H9 (cell line): ENCODE measurements at regions not wholly inside any gene's neighbourhood (a gene's known extent, or its start where the extent isn't known, plus 50 kb on each side); places are given as distances from the start of the nearest gene placed in this dataset.
A peak's percentile ranks its signal among the peaks of the same experiment; 100 is the strongest.

Source experiments
- DNase-seq: peaks from one replicate; pipeline ENCODE4 v3.0.0-alpha.2; 2017
- H2AFZ ChIP-seq: one replicate; pipeline ENCODE4 v1.6.1; 2013; ENCODE audit warnings: mild to moderate bottlenecking, low read length, control low read depth, moderate library complexity
- H2AK5ac ChIP-seq: 2 replicates; pipeline ENCODE4 v1.6.1; 2013; ENCODE audit warnings: low read length, control low read depth, mixed read lengths; ENCODE audit not compliant: insufficient read length
- H2BK120ac ChIP-seq: one replicate; pipeline ENCODE4 v1.6.1; 2013; ENCODE audit warnings: low read depth, mild to moderate bottlenecking, low read length, control low read depth, inconsistent platforms; ENCODE audit not compliant: poor library complexity, severe bottlenecking
- H2BK12ac ChIP-seq: 2 replicates; pipeline ENCODE4 v1.6.1; 2013; ENCODE audit warnings: low read length, control low read depth, mixed read lengths, low read depth; ENCODE audit not compliant: insufficient read length
- H2BK15ac ChIP-seq: 2 replicates; pipeline ENCODE4 v1.6.1; 2013; ENCODE audit warnings: low read depth, low read length, control low read depth
- H2BK20ac ChIP-seq: one replicate; pipeline ENCODE4 v1.6.1; 2013; ENCODE audit warnings: low read depth, mild to moderate bottlenecking, low read length, control low read depth, inconsistent platforms; ENCODE audit not compliant: poor library complexity, severe bottlenecking
- H2BK5ac ChIP-seq: 2 replicates; pipeline ENCODE4 v1.6.1; 2013; ENCODE audit warnings: low read length, control low read depth, mixed read lengths; ENCODE audit not compliant: insufficient read length
- H3K14ac ChIP-seq: 2 replicates; pipeline ENCODE4 v1.6.1; 2013; ENCODE audit warnings: low read length, control low read depth; ENCODE audit not compliant: insufficient read depth
- H3K18ac ChIP-seq: 2 replicates; pipeline ENCODE4 v1.6.1; 2013; ENCODE audit warnings: low read depth, mild to moderate bottlenecking, mixed read lengths, low read length, control low read depth; ENCODE audit not compliant: insufficient read length
- H3K23ac ChIP-seq: 2 replicates; pipeline ENCODE4 v1.6.1; 2013; ENCODE audit warnings: low read length, control low read depth, mixed read lengths, low read depth; ENCODE audit not compliant: insufficient read length
- H3K23me2 ChIP-seq: 2 replicates; pipeline ENCODE4 v1.6.1; 2013; ENCODE audit warnings: low read depth, mild to moderate bottlenecking, mixed read lengths, low read length, control low read depth; ENCODE audit not compliant: insufficient read length, poor library complexity, severe bottlenecking
- H3K27ac ChIP-seq: 2 replicates; pipeline ENCODE4 v1.5.1; 2013; ENCODE audit warnings: low read length, control low read depth, mixed read lengths, low read depth; ENCODE audit not compliant: insufficient read length
- H3K27me3 ChIP-seq: 2 replicates; pipeline ENCODE4 v1.6.1; 2013; ENCODE audit warnings: low read length, control low read depth, inconsistent platforms; ENCODE audit not compliant: insufficient read depth
- H3K4ac ChIP-seq: 2 replicates; pipeline ENCODE4 v1.6.1; 2013; ENCODE audit warnings: low read depth, mild to moderate bottlenecking, control low read depth, inconsistent platforms, low read length, moderate library complexity
- H3K4me1 ChIP-seq: 2 replicates; pipeline ENCODE4 v1.6.1; 2013; ENCODE audit warnings: low read length, control low read depth, inconsistent platforms; ENCODE audit not compliant: insufficient read depth
- H3K4me2 ChIP-seq: 2 replicates; pipeline ENCODE4 v1.6.1; 2013; ENCODE audit warnings: low read length, control low read depth, mixed read lengths; ENCODE audit not compliant: insufficient read length, insufficient read depth
- H3K56ac ChIP-seq: 2 replicates; pipeline ENCODE4 v1.6.1; 2013; ENCODE audit warnings: low read depth, mild to moderate bottlenecking, mixed read lengths, low read length, control low read depth; ENCODE audit not compliant: insufficient read length
- H3K79me1 ChIP-seq: 2 replicates; pipeline ENCODE4 v1.6.1; 2013; ENCODE audit warnings: low read depth, mild to moderate bottlenecking, moderate library complexity, low read length, control low read depth, inconsistent platforms; ENCODE audit not compliant: insufficient read depth, poor library complexity, severe bottlenecking
- H3K79me2 ChIP-seq: 2 replicates; pipeline ENCODE4 v1.6.1; 2013; ENCODE audit warnings: low read length, control low read depth, inconsistent platforms; ENCODE audit not compliant: insufficient read depth
- H3K9ac ChIP-seq: 2 replicates; pipeline ENCODE4 v1.6.1; 2013; ENCODE audit warnings: low read length, control low read depth, mixed read lengths; ENCODE audit not compliant: insufficient read length; ENCODE audit errors: extremely low read depth
- H3K9me3 ChIP-seq: one replicate; pipeline ENCODE4 v1.6.1; 2013; ENCODE audit warnings: low read depth, low read length, inconsistent platforms; ENCODE audit not compliant: control insufficient read depth
- H3T11ph ChIP-seq: one replicate; pipeline ENCODE4 v1.6.1; 2013; ENCODE audit warnings: mild to moderate bottlenecking, low read length, control low read depth, inconsistent platforms
- H4K20me1 ChIP-seq: one replicate; pipeline ENCODE4 v1.6.1; 2013; ENCODE audit not compliant: control insufficient read depth, insufficient read length, insufficient read depth
- H4K5ac ChIP-seq: 2 replicates; pipeline ENCODE4 v1.6.1; 2013; ENCODE audit warnings: low read depth, mild to moderate bottlenecking, mixed read lengths, low read length, control low read depth; ENCODE audit not compliant: insufficient read length
- H4K8ac ChIP-seq: replicated peaks from 2 replicates; pipeline ENCODE4 v1.6.1; 2013; ENCODE audit warnings: low read length, control low read depth, mixed read lengths, low read depth; ENCODE audit not compliant: insufficient read length
- H4K91ac ChIP-seq: 2 replicates; pipeline ENCODE4 v1.6.1; 2013; ENCODE audit warnings: low read depth, mild to moderate bottlenecking, moderate library complexity, mixed read lengths, low read length, control low read depth; ENCODE audit not compliant: insufficient read length
- H3K27ac Mint-ChIP-seq, 3 experiments: 2 replicates in 2 of 3; 3 replicates in 1 of 3; pipeline ENCODE4 v1.8.0; 2020 to 2021; ENCODE audit warnings: mixed read lengths in 3 of 3, mild to moderate bottlenecking in 1 of 3, moderate library complexity in 1 of 3
- H3K27me3 Mint-ChIP-seq: 2 replicates; pipeline ENCODE4 v1.8.0; 2021; ENCODE audit warnings: low read depth, mild to moderate bottlenecking, moderate library complexity, mixed read lengths
- H3K36me3 Mint-ChIP-seq, 3 experiments: 2 replicates in 2 of 3; 3 replicates in 1 of 3; pipeline ENCODE4 v1.8.0; 2020 to 2021; ENCODE audit warnings: low read depth in 3 of 3, mixed read lengths in 3 of 3; ENCODE audit not compliant: insufficient read depth in 1 of 3
- H3K4me1 Mint-ChIP-seq, 2 experiments: 2 replicates each; pipeline ENCODE4 v1.8.0; 2020; ENCODE audit warnings: mixed read lengths in 2 of 2
- H3K4me3 Mint-ChIP-seq, 2 experiments: 2 replicates in 1 of 2; 3 replicates in 1 of 2; pipeline ENCODE4 v1.8.0; 2020 to 2021; ENCODE audit warnings: mild to moderate bottlenecking in 2 of 2, mixed read lengths in 2 of 2, moderate library complexity in 1 of 2
- H3K9me3 Mint-ChIP-seq, 2 experiments: 2 replicates in 1 of 2; 3 replicates in 1 of 2; pipeline ENCODE4 v1.8.0; 2020; ENCODE audit warnings: mild to moderate bottlenecking in 2 of 2, mixed read lengths in 2 of 2, moderate library complexity in 1 of 2
- CTCF ChIP-seq: fragments of 200-600 bp; sonication (generic); conservative IDR thresholded peaks from 3 replicates; pipeline ENCODE4 v1.8.0; 2021; ENCODE audit warnings: antibody characterized with exemption, mild to moderate bottlenecking
- WGBS: extraction: QIAGEN DNeasy Blood & Tissue Kit; methylation state at CpG from one replicate; pipeline ENCODE4 v1.1.7; 2013; ENCODE audit warnings: missing lambda C conversion rate, low lambda C conversion rate, mixed read lengths; ENCODE audit not compliant: insufficient read length; ENCODE audit errors: extremely low coverage; 5-methylcytosine and 5-hydroxymethylcytosine counted together

GRCh38 chr2:117273009-117273671, 541.4 kb upstream of the DDX18 start:
- Histone ChIP-seq H3K9me3 (no peaks in the 10 kb centered on the region), H4K8ac (no peak overlapping the region), H3K23ac (no peak overlapping the region), H2BK120ac (no peak overlapping the region), H3T11ph (no peak overlapping the region), H3K14ac (no peak overlapping the region), H3K79me1 (no peaks in the 10 kb centered on the region), H3K4ac (no peak overlapping the region), H4K5ac (no peak overlapping the region), H3K4me2 (peak overlapping the region; percentile 25), H2BK20ac (no peak overlapping the region), H3K18ac (no peak overlapping the region), H3K23me2 (no peaks in the 10 kb centered on the region), H4K20me1 (no peaks in the 10 kb centered on the region), H3K27ac (peak overlapping the region; percentile 69), H2BK5ac (no peak overlapping the region), H2AFZ (no peak overlapping the region), H4K91ac (no peak overlapping the region), H2BK15ac (no peak overlapping the region), H2BK12ac (no peak overlapping the region), H3K27me3 (no peaks in the 10 kb centered on the region), H3K9ac (no peak overlapping the region), H2AK5ac (no peak overlapping the region), H3K79me2 (no peaks in the 10 kb centered on the region), H3K4me1 (peaks cover 3% of the 10 kb centered on the region; the same call in 1 of the 2 replicates), H3K56ac (no peak overlapping the region)
- peaks cover 4 to 8% of the 10 kb centered on the region in 2 experiments for H3K9me3 Mint-ChIP-seq
- peaks cover 33 to 51% of the 10 kb centered on the region in 2 experiments for H3K4me1 Mint-ChIP-seq
- WGBS: no CpG with 5 or more reads among the region's 6 CpGs
- H3K4me3 Mint-ChIP-seq: no peak overlapping the region
- peaks cover 8 to 13% (median 10%) of the 10 kb centered on the region in 3 experiments; a peak in 5 of 7 replicates for H3K36me3 Mint-ChIP-seq
- H3K27ac Mint-ChIP-seq: peak overlapping the region; percentile 12 to 66 (median 53); a peak in 4 of 7 replicates
- DNase-seq: no peak
- no peak for TF ChIP-seq CTCF
- no peaks in the 10 kb centered on the region for H3K27me3 Mint-ChIP-seq
